Lower lobe of right lung (tissue), 2 donors: ENCODE measurements at regions not wholly inside any gene's neighbourhood (a gene's known extent, or its start where the extent isn't known, plus 50 kb on each side); places are given as distances from the start of the nearest gene placed in this dataset.

Source experiments
- ATAC-seq, 2 donors: fragments of 200-7000 bp; cut with Tn5 transposase; one replicate each; pipeline ENCODE4 v1.9.1; 2020 to 2022; ENCODE audit warnings: mild to moderate bottlenecking in 2 of 2, moderate library complexity in 2 of 2
- DNase-seq: peaks from one replicate; pipeline ENCODE4 v3.0.0-alpha.2; 2020
- H3K27ac ChIP-seq: fragments of 200-600 bp; one replicate; pipeline ENCODE4 v1.8.0; 2022
- H3K27me3 ChIP-seq: fragments of 200-600 bp; one replicate; pipeline ENCODE4 v1.8.0; 2022; ENCODE audit warnings: low read depth
- H3K36me3 ChIP-seq: fragments of 200-600 bp; one replicate; pipeline ENCODE4 v1.8.0; 2022; ENCODE audit warnings: mild to moderate bottlenecking
- H3K4me1 ChIP-seq: fragments of 200-600 bp; one replicate; pipeline ENCODE4 v1.8.0; 2022
- H3K4me3 ChIP-seq: fragments of 200-600 bp; one replicate; pipeline ENCODE4 v1.8.0; 2022; ENCODE audit warnings: mild to moderate bottlenecking
- H3K9me3 ChIP-seq: fragments of 200-600 bp; one replicate; pipeline ENCODE4 v1.8.0; 2022
- CTCF ChIP-seq: fragments of 200-600 bp; IDR thresholded peaks from one replicate; pipeline ENCODE4 v1.8.0; 2022; ENCODE audit warnings: antibody characterized with exemption, mild to moderate bottlenecking
- intact Hi-C: fragments of 100-400 bp; cut with DNase I; formaldehyde crosslinking; loops from one replicate; pipeline ENCODE4 v1.11.0; 2022
- donor health status: DM: no; HTN: yes; CAD: no; lungs with severe emphysema.

DNA sequence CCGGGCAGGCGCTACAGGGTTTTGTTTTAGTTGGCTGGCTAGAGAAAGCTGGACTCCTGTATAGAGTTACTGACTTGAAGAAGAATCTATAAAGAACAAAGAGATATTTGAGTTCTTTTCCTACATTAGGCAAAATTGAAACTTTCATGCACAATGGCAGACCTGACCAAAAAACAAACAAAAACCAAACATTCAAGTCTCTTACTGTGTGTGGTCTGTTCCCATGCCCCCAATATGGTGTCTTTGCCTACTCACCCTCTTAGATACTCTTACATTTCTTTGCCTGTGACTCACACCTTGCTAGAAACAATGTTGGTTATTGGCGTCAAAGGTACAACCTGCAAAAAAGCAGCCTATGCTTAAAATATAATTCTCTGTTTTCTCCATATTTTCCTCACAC, 109.5 kb upstream of the TMC3 start:
- Histone ChIP-seq H3K27me3 (no peaks in the 10 kb centered on the region), H3K4me3 (no peak overlapping the region), H3K4me1 (no peaks in the 10 kb centered on the region), H3K36me3 (no peaks in the 10 kb centered on the region), H3K27ac (no peak overlapping the region), H3K9me3 (no peaks in the 10 kb centered on the region)
- intact Hi-C loops: no loop called here
- no peak for ATAC-seq
- DNase-seq: no peak
- no peak for TF ChIP-seq CTCF

GRCh38 chr15:81481346-81481745, 107.3 kb upstream of the TMC3 start:
- intact Hi-C loops: no loop called here
- Histone ChIP-seq H3K36me3 (no peaks in the 10 kb centered on the region), H3K27me3 (no peaks in the 10 kb centered on the region), H3K9me3 (no peaks in the 10 kb centered on the region), H3K27ac (no peak overlapping the region), H3K4me3 (no peak overlapping the region), H3K4me1 (no peaks in the 10 kb centered on the region)
- DNase-seq: no peak
- no peak for ATAC-seq
- no peak for TF ChIP-seq CTCF

DNA sequence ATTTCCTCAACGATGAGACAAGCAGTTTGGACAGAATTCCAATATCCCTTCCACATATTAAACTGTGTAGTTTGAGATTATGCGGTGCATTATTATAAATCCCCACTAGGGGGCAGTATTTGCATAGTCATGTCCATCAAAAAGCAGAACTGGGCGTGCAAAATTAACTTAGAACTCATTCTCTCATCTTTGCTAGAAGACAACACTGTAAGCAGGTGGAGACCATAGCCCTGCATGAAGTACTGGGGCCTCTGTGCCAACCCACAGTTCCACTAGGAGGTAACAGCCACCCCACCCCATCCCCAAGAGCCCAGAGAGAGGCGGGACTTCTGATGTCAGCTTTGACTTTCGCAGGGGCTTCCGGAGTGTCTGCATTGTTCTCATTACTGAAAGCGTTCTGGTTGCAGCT, 106.6 kb upstream of the TMC3 start:
- Histone ChIP-seq H3K4me3 (no peak overlapping the region), H3K27me3 (no peaks in the 10 kb centered on the region), H3K4me1 (no peaks in the 10 kb centered on the region), H3K36me3 (no peaks in the 10 kb centered on the region), H3K9me3 (no peaks in the 10 kb centered on the region), H3K27ac (no peak overlapping the region)
- intact Hi-C loops: no loop called here
- no peak for DNase-seq
- TF ChIP-seq CTCF: peak; percentile 78
- peak; percentile 70 to 78 for ATAC-seq

- H3K27ac ChIP-seq: no peak overlapping the region
- no peaks in the 10 kb centered on the region for H3K36me3 ChIP-seq
- H3K9me3 ChIP-seq: no peaks in the 10 kb centered on the region
- no peak overlapping the region for H3K4me3 ChIP-seq
- ATAC-seq (no peak), DNase-seq (no peak)
- H3K27me3 ChIP-seq: no peaks in the 10 kb centered on the region
- no peak for TF ChIP-seq CTCF
- intact Hi-C loops: no loop called here
- H3K4me1 ChIP-seq: no peaks in the 10 kb centered on the region
Measured at GRCh38 chr15:81478354-81478753, 104.3 kb upstream of the TMC3 start.

DNA sequence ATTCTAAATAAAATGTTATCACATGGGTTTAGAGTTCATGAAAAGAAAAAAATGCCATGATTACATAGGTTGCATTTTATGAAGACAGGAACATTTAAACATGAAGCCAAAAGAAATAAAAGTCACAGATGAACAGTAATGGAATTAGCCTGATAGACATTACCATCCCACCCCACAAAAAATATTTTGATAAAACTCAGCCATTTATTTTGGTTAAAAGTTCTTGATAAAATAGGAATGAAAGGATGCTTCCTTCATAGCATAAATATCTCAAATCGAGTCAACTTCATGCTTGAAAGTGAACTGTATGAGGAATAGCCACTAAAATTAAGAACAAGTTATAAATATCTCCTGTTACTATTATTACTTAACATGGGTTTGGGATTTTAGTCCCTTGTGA, 101.9 kb upstream of the TMC3 start:
- Histone ChIP-seq H3K36me3 (no peaks in the 10 kb centered on the region), H3K27me3 (no peaks in the 10 kb centered on the region), H3K27ac (no peak overlapping the region), H3K4me1 (no peaks in the 10 kb centered on the region), H3K4me3 (no peak overlapping the region), H3K9me3 (no peaks in the 10 kb centered on the region)
- no peak for TF ChIP-seq CTCF
- ATAC-seq: no peak
- no peak for DNase-seq
- intact Hi-C loops: no loop called here

DNA sequence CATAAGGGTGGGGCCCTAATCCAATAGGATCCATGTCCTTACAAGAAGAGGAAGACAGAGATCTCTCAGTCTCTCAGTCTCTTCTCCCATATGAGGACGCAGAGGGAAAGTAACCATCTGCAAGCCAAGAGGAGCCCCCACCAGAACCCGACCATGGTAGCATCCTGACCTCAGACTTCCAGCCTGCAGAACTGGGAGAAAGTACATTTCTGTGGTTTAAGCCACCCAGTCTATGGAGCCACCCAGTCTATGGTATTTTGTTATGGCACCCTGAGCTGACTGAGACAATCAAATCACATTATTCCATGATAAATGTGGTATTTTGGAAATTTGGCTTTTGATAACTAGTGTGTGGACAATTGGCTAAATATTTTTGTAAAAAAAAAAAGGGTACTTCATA, 101.5 kb upstream of the TMC3 start:
- no peak overlapping the region for H3K27ac ChIP-seq
- intact Hi-C loops: no loop called here
- no peaks in the 10 kb centered on the region for H3K27me3 ChIP-seq
- no peaks in the 10 kb centered on the region for H3K36me3 ChIP-seq
- no peak for ATAC-seq
- no peaks in the 10 kb centered on the region for H3K4me1 ChIP-seq
- TF ChIP-seq CTCF: no peak
- no peak for DNase-seq
- no peaks in the 10 kb centered on the region for H3K9me3 ChIP-seq
- H3K4me3 ChIP-seq: no peak overlapping the region
